ENCODE measurements at regions not wholly inside any gene's neighbourhood (a gene's known extent, or its start where the extent isn't known, plus 50 kb on each side); places are given as distances from the start of the nearest gene placed in this dataset.

- DNase-seq: no peak
Measured at GRCh38 chr5:112112346-112112745, 306.7 kb downstream of the EPB41L4A start.

DNA sequence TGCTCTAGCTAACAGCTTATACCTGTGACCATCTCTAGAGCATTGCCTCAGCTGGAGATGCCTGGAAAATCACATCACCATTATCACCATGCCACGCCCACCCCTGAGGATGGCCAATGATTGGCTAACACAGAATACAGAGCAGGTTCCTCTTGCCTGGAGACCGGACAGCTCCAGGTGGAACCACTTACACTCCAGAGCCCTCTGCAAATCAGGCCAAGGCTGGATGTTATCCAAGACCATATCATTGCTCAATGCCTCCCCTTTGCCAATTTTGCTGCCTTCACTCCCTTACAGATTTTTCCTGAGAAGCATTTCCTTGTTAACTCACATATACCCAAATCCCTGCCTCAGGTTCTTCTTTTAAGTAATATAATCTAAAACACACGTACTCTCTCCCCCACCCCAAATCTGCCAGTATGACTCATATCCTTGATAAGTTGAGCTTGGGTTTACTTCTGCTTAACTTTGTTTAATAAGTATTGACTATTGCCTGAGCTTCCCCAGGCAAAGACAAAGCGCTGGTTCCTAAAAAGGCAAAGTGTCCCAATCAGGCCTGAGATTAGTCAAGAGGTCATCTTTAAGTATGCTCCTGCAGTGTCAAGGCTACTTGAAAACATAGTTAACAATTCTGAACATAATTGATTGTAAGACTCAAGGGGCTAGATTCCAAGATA, 309.6 kb downstream of the EPB41L4A start:
- DNase-seq: no peak

DNA sequence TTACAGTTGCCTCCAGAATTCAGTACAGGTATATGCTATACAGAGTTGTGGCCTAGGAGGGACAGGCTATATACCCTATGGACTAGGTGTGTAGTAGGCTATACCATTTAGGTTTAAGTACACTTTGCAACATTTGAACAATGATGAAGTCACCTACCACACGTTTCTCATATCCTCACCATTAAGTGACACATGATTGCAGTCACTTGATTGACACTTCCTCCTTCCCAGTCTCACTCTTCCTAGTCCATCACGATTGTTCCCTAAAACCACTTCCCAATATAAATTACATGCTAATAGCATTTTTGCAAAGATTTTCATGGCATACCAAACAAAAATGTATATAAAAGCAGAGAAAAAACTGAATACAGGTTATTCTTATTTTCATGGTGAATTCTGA, 312.2 kb downstream of the EPB41L4A start:
- no peak for DNase-seq

GRCh38 chr5:112097768-112098167, 321.3 kb downstream of the EPB41L4A start:
- DNase-seq: no peak

DNA sequence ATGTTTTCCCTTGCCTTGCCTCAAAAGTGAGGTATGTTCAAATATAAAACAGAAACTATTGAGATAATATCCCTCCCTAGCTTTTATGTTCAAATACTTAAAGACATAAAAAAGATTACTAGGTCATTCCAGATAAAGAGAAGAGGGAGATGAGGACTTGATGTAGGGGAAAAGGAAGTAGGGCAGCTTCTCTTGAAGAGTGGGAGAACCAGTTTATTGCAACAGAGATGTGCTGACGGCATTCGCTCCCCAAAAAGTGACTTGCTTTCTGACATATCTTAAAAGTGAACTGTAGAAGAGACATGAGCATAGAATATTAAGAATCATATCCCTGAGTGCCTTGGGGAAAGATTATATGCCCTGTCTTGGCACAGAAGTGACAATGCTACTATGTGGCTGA, 330.2 kb upstream of the NREP start:
- DNase-seq: no peak

GRCh38 chr5:112086740-112087139, 329.7 kb upstream of the NREP start:
- no peak for DNase-seq

DNA sequence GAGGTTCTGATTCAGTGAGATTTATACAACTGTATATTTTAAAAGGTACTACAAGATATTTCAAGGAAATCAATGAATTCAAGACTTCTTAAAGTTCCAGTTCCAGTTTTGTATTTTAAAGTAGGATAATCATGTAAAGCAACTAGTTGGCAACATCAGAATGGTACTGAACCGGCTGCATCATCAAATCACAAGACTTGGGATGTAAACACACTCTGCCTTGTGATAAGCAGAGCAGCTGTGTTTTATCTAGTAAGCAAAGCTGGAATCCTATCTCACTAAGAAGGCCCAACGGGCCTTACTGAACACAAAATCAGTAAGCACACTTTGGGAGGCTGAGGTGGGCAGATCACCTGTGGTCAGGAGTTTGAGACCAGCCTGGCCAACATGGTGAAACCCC, 327.2 kb upstream of the NREP start:
- no peak for DNase-seq

DNA sequence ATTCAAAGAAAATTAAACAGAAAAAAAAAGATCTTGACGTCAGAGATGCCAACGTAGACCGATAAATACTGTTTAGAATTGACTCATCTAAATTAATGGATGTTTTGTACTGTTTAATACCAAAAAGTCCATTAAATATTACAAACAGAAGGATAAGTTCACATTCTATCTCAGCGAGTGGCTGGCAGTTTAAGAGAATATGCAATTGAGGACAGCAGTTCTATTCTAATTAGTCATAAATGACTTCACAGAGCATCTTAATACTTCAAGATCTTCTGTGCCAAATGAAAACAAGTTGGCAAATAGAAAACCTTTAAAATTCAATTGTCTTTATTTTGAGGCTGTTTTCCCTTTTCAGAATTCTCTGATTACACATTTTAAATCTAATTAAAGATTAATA, 326.6 kb upstream of the NREP start:
- DNase-seq: no peak

DNA sequence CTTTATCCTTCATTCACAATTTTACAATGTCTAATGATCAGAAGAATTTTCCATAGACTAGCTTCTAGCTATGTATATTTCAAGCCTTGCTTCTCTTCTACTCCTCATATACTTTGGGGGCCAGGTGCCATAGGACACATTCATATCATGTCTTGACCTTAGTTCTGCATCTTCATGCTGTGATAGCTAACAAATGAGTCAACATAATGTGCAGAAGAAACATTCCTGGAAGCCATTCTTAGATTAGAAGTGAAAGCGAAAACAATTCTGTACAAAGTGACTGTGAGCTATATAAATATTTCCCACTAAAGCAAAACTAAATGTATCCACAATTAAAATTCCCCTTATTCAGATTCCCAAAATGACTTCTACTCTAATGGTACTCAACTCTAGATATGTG, 320.2 kb upstream of the NREP start:
- DNase-seq: no peak

- no peak for DNase-seq
Measured at GRCh38 chr5:112070022-112070421, 313.0 kb upstream of the NREP start.

GRCh38 chr5:112069329-112069728, 312.3 kb upstream of the NREP start:
- no peak for DNase-seq

DNA sequence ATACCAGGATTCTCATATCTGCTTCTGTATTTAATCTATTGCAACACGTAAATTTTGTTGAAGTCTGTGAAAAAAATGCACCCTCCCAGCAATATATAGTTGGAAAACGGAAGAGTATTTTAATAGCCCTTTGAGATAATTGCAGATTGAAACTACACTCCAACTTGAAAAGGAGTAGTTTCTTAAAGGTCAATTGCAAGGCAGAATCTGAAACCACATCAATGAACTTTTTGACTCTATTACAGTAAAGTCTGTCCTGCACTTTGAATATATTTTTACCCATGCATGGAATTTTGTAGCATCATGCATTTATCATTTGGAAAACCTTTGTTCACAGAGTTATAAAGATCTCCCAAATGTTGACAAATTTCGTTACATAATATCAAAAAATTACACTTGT, 311.6 kb upstream of the NREP start:
- no peak for DNase-seq

GRCh38 chr5:112065781-112066180, 308.8 kb upstream of the NREP start:
- no peak for DNase-seq

- no peak for DNase-seq
Measured at GRCh38 chr5:112064956-112065355, 308.0 kb upstream of the NREP start.

GRCh38 chr5:112064271-112064701, 307.3 kb upstream of the NREP start:
- no peak for DNase-seq

DNA sequence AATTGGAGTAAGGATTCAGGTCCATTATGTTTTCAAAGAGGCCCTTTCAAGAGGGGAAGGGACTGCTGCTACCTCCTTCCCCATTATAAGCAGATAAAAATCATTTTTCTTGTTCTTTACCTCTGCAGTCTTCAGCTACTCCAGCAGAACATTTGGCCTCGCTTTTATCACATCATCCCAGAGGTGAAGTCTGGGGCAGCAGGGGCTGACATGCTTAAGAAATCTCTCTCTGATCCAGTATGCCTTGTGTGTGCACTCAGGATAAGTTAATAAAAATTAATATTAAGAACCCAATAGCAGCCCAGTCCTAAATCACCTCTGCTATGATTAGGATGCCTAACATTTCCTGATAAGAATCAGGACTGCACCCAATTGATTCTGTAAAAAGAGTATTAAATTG, 306.9 kb upstream of the NREP start:
- no peak for DNase-seq

GRCh38 chr5:112063191-112063590, 306.2 kb upstream of the NREP start:
- DNase-seq: no peak

- no peak for DNase-seq
Measured at GRCh38 chr5:112062181-112062580, 305.2 kb upstream of the NREP start.

GRCh38 chr5:112061666-112062065, 304.7 kb upstream of the NREP start:
- DNase-seq: no peak

- DNase-seq: no peak
Measured at GRCh38 chr5:112059579-112060135, 302.7 kb upstream of the NREP start.

GRCh38 chr5:112049738-112050137, 292.7 kb upstream of the NREP start:
- no peak for DNase-seq

GRCh38 chr5:112036206-112036605, 279.2 kb upstream of the NREP start:
- no peak for DNase-seq

GRCh38 chr5:112034421-112034979, 277.5 kb upstream of the NREP start:
- DNase-seq: no peak

Data from amygdala (tissue), 56 donors.